Aorta (tissue), 5 donors: ENCODE measurements at regions not wholly inside any gene's neighbourhood (a gene's known extent, or its start where the extent isn't known, plus 50 kb on each side); places are given as distances from the start of the nearest gene placed in this dataset.

Experiments
- ATAC-seq: fragments of 200-7000 bp; cut with Tn5 transposase; one replicate; pipeline ENCODE4 v1.9.1; 2022; ENCODE audit warnings: moderate library complexity; ENCODE audit not compliant: low FRiP score
- DNase-seq, 2 donors: peaks; one replicate each; pipeline ENCODE4 v3.0.0-alpha.2; 2020
- H3K27ac ChIP-seq, 2 donors: one replicate each; pipeline ENCODE4 v1.5.1; 2013; ENCODE audit warnings: low read length in 2 of 2, mild to moderate bottlenecking in 2 of 2, moderate library complexity in 2 of 2, control low read depth in 1 of 2, inconsistent platforms in 1 of 2, low read depth in 1 of 2
- H3K27me3 ChIP-seq, 2 donors: one replicate each; pipeline ENCODE4 v1.6.1; 2013; ENCODE audit warnings: control low read depth in 1 of 2, low read length in 1 of 2, mild to moderate bottlenecking in 1 of 2, moderate library complexity in 1 of 2; ENCODE audit not compliant: insufficient read depth in 2 of 2, control insufficient read depth in 1 of 2
- H3K36me3 ChIP-seq, 2 donors: one replicate each; pipeline ENCODE4 v1.6.1; 2013; ENCODE audit warnings: control low read depth in 1 of 2, low read length in 1 of 2, mild to moderate bottlenecking in 1 of 2; ENCODE audit not compliant: insufficient read depth in 2 of 2, control insufficient read depth in 1 of 2
- H3K4me1 ChIP-seq, 2 donors: one replicate each; pipeline ENCODE4 v1.6.1; 2013; ENCODE audit warnings: low read length in 2 of 2, control low read depth in 1 of 2, mild to moderate bottlenecking in 1 of 2, moderate library complexity in 1 of 2; ENCODE audit not compliant: insufficient read depth in 2 of 2, control insufficient read depth in 1 of 2
- H3K4me3 ChIP-seq, 2 donors: one replicate each; pipeline ENCODE4 v1.5.1; 2013; ENCODE audit warnings: low read length in 2 of 2, control low read depth in 1 of 2, mild to moderate bottlenecking in 1 of 2
- H3K9me3 ChIP-seq: one replicate; pipeline ENCODE4 v1.6.1; 2013; ENCODE audit warnings: mild to moderate bottlenecking, low read length; ENCODE audit not compliant: control insufficient read depth
- WGBS, 2 donors: extraction: QIAGEN DNeasy Blood & Tissue Kit; methylation state at CpG; one replicate each; pipeline ENCODE4 v1.1.7; 2013; 5-methylcytosine and 5-hydroxymethylcytosine counted together
- intact Hi-C, 2 donors: fragments of 100-400 bp; cut with DNase I; formaldehyde crosslinking; loops; one replicate each; pipeline versions ENCODE4 v1.14.2 to v1.15.0; 2022
- donor health status: healthy with polysubstance abuse.
- donor health status: Bipolar disorder and iron deficiency.
- donor health status: DM: no; HTN: no; CAD: no.
- donor health status: DM: no; HTN: no; CAD: no.
- donor health status: DM: yes; HTN: yes; CAD: no.

- H3K4me1 ChIP-seq = no peaks in the 10 kb centered on the region
- H3K27me3 ChIP-seq = peaks cover 0 to 2% of the 10 kb centered on the region in 2 donors
- H3K36me3 ChIP-seq = no peaks in the 10 kb centered on the region
- intact Hi-C loops = loop anchor here (10.0 kb wide), 3 partner anchors 106 to 146 kb away; no protein-coding TSS in a partner anchor
- H3K9me3 ChIP-seq = peaks cover 7% of the 10 kb centered on the region
- 55 to 64% methylated on average over 1 of the region's 1 CpG for WGBS, 2 donors
- H3K4me3 ChIP-seq = no peak overlapping the region
- DNase-seq (no peak), ATAC-seq (no peak)
- no peak overlapping the region for H3K27ac ChIP-seq
Observed at GRCh38 chr17:33528846-33529245, 235.8 kb upstream of the ASIC2 start.

GRCh38 chr17:33529816-33530215, 236.7 kb upstream of the ASIC2 start:
- Histone ChIP-seq H3K4me3 (no peak overlapping the region), H3K27ac (no peak overlapping the region), H3K9me3 (peaks cover 7% of the 10 kb centered on the region), H3K4me1 (no peaks in the 10 kb centered on the region), H3K36me3 (no peaks in the 10 kb centered on the region), H3K27me3 (peaks cover 0 to 2% of the 10 kb centered on the region in 2 donors)
- DNase-seq (no peak), ATAC-seq (no peak)
- intact Hi-C loops = loop anchor here (10.0 kb wide), 4 partner anchors 65 to 145 kb away; no protein-coding TSS in a partner anchor
- WGBS, 2 donors = 85 to 92% methylated on average over 9 of the region's 9 CpGs

GRCh38 chr17:33531311-33531710, 238.2 kb upstream of the ASIC2 start:
- ATAC-seq (no peak), DNase-seq (no peak)
- no peak overlapping the region for H3K4me3 ChIP-seq
- H3K27ac ChIP-seq = no peak overlapping the region
- H3K27me3 ChIP-seq = peaks cover 0 to 2% of the 10 kb centered on the region in 2 donors
- intact Hi-C loops = loop anchor here in 1 of 2 donors (10.0 kb wide), 1 partner anchor 63 kb away; no protein-coding TSS in a partner anchor
- H3K36me3 ChIP-seq = no peaks in the 10 kb centered on the region
- peaks cover 7% of the 10 kb centered on the region for H3K9me3 ChIP-seq
- WGBS, 2 donors = 75 to 85% methylated on average over 6 of the region's 6 CpGs
- no peaks in the 10 kb centered on the region for H3K4me1 ChIP-seq

- peaks cover 0 to 1% of the 10 kb centered on the region in 2 donors for H3K36me3 ChIP-seq
- no peak overlapping the region for H3K27ac ChIP-seq
- no peak for ATAC-seq
- peaks cover 0 to 2% of the 10 kb centered on the region in 2 donors for H3K27me3 ChIP-seq
- intact Hi-C loops = loop anchor here in 1 of 2 donors (10.0 kb wide), 1 partner anchor 61 kb away; no protein-coding TSS in a partner anchor
- H3K4me1 ChIP-seq = no peaks in the 10 kb centered on the region
- H3K4me3 ChIP-seq = no peak overlapping the region
- H3K9me3 ChIP-seq = no peaks in the 10 kb centered on the region
- WGBS, 2 donors = 59 to 63% methylated on average over 9 of the region's 9 CpGs
- DNase-seq = no peak
Observed at GRCh38 chr17:33534087-33534486, 241.0 kb upstream of the ASIC2 start.

GRCh38 chr17:33545124-33545523, 252.0 kb upstream of the ASIC2 start:
- Histone ChIP-seq H3K27me3 (peaks cover 0 to 2% of the 10 kb centered on the region in 2 donors), H3K9me3 (no peaks in the 10 kb centered on the region), H3K4me3 (no peak overlapping the region), H3K36me3 (no peaks in the 10 kb centered on the region), H3K27ac (no peak overlapping the region), H3K4me1 (no peaks in the 10 kb centered on the region)
- ATAC-seq (no peak), DNase-seq (no peak)
- intact Hi-C loops = no loop called here
- WGBS, 2 donors = 88 to 92% methylated on average over 4 of the region's 4 CpGs

- H3K9me3 ChIP-seq = no peaks in the 10 kb centered on the region
- H3K4me1 ChIP-seq = no peaks in the 10 kb centered on the region
- no peak for ATAC-seq
- H3K27me3 ChIP-seq = no peaks in the 10 kb centered on the region
- 81 to 86% methylated on average over 4 of the region's 4 CpGs for WGBS, 2 donors
- intact Hi-C loops = no loop called here
- H3K4me3 ChIP-seq = no peak overlapping the region
- no peak overlapping the region for H3K27ac ChIP-seq
- H3K36me3 ChIP-seq = no peaks in the 10 kb centered on the region
- DNase-seq = no peak
Observed at GRCh38 chr17:33550261-33550660, 257.2 kb upstream of the ASIC2 start.

- Histone ChIP-seq H3K27ac (no peak overlapping the region), H3K27me3 (no peaks in the 10 kb centered on the region), H3K4me3 (no peak overlapping the region), H3K36me3 (no peaks in the 10 kb centered on the region), H3K4me1 (no peaks in the 10 kb centered on the region), H3K9me3 (peaks cover 1% of the 10 kb centered on the region)
- no peak for DNase-seq
- intact Hi-C loops = no loop called here
- 78% methylated on average over 5 of the region's 5 CpGs for WGBS, 2 donors
- ATAC-seq = no peak
Observed at GRCh38 chr17:33551075-33551474, 258.0 kb upstream of the ASIC2 start.

- WGBS, 2 donors = 53 to 58% methylated on average over 6 of the region's 6 CpGs
- Histone ChIP-seq H3K4me3 (no peak overlapping the region), H3K27me3 (no peaks in the 10 kb centered on the region), H3K4me1 (no peaks in the 10 kb centered on the region), H3K9me3 (peaks cover 1% of the 10 kb centered on the region), H3K27ac (no peak overlapping the region), H3K36me3 (no peaks in the 10 kb centered on the region)
- ATAC-seq (no peak), DNase-seq (no peak)
- intact Hi-C loops = no loop called here
Observed at GRCh38 chr17:33551911-33552310, 258.8 kb upstream of the ASIC2 start.

- Histone ChIP-seq H3K27ac (no peak overlapping the region), H3K36me3 (no peaks in the 10 kb centered on the region), H3K4me3 (no peak overlapping the region), H3K9me3 (peaks cover 1% of the 10 kb centered on the region), H3K27me3 (no peaks in the 10 kb centered on the region), H3K4me1 (no peaks in the 10 kb centered on the region)
- intact Hi-C loops = no loop called here
- 31 to 44% methylated on average over 5 of the region's 5 CpGs for WGBS, 2 donors
- no peak for ATAC-seq
- no peak for DNase-seq
Observed at GRCh38 chr17:33560165-33560564, 267.1 kb upstream of the ASIC2 start.
